CD14-positive monocyte (primary cell): ENCODE measurements at regions not wholly inside any gene's neighbourhood (a gene's known extent, or its start where the extent isn't known, plus 50 kb on each side); places are given as distances from the start of the nearest gene placed in this dataset.

Experiments used
- DNase-seq, 3 donors: peaks; one replicate each; pipeline ENCODE4 v3.0.0-alpha.2; 2011 to 2022
- H2AFZ ChIP-seq: 2 replicates; pipeline ENCODE4 v1.6.0; 2012; ENCODE audit warnings: mild to moderate bottlenecking, low read depth, low read length, inconsistent platforms; ENCODE audit not compliant: insufficient read depth, poor library complexity, severe bottlenecking
- H3K27ac ChIP-seq, 2 donors: 1 replicate in 1 of 2; 2 replicates in 1 of 2; pipeline ENCODE4 v1.5.1; 2012 to 2013; ENCODE audit warnings: low read length in 2 of 2, control low read depth in 1 of 2, inconsistent platforms in 1 of 2, low read depth in 1 of 2, mild to moderate bottlenecking in 1 of 2
- H3K27me3 ChIP-seq, 2 donors: one replicate each; pipeline versions ENCODE4 v1.6.0 to v1.6.1; 2011 to 2013; ENCODE audit warnings: low read length in 2 of 2; ENCODE audit not compliant: control insufficient read depth in 2 of 2, insufficient read depth in 2 of 2
- H3K36me3 ChIP-seq, 2 donors: replicated peaks in 1 of 2; 1 replicate in 1 of 2; 2 replicates in 1 of 2; pipeline versions ENCODE4 v1.5.1 to v1.6.1; 2012 to 2013; ENCODE audit warnings: low read length in 2 of 2, control low read depth in 1 of 2, inconsistent platforms in 1 of 2, mild to moderate bottlenecking in 1 of 2; ENCODE audit not compliant: insufficient read depth in 2 of 2, control insufficient read depth in 1 of 2
- H3K4me1 ChIP-seq, 2 donors: 1 replicate in 1 of 2; 2 replicates in 1 of 2; pipeline versions ENCODE4 v1.5.1 to v1.6.1; 2012 to 2013; ENCODE audit warnings: low read length in 2 of 2, control low read depth in 1 of 2, inconsistent platforms in 1 of 2, mild to moderate bottlenecking in 1 of 2, moderate library complexity in 1 of 2; ENCODE audit not compliant: insufficient read depth in 2 of 2, control insufficient read depth in 1 of 2
- H3K4me2 ChIP-seq: replicated peaks from 2 replicates; pipeline ENCODE3; 2012; ENCODE audit warnings: low read length, moderate library complexity, mild to moderate bottlenecking; ENCODE audit not compliant: poor library complexity, severe bottlenecking; ENCODE audit errors: extremely low read depth
- H3K4me3 ChIP-seq, 3 experiments: fragments of 200-600 bp in 1 of 3; sonication (generic) in 1 of 3; replicated peaks in 1 of 3; 1 replicate in 2 of 3; 2 replicates in 1 of 3; pipeline ENCODE4 v1.5.1; 2011 to 2013; ENCODE audit warnings: low read length in 3 of 3, mild to moderate bottlenecking in 3 of 3, control low read depth in 2 of 3, low read depth in 2 of 3, inconsistent platforms in 1 of 3, moderate library complexity in 1 of 3
- H3K79me2 ChIP-seq: 2 replicates; pipeline ENCODE4 v1.6.0; 2012; ENCODE audit warnings: mild to moderate bottlenecking, control low read depth, inconsistent platforms, low read length, moderate library complexity; ENCODE audit not compliant: insufficient read depth
- H3K9ac ChIP-seq: 2 replicates; pipeline ENCODE4 v1.6.0; 2017; ENCODE audit warnings: low read length, mild to moderate bottlenecking; ENCODE audit not compliant: insufficient read depth, poor library complexity, severe bottlenecking
- H3K9me3 ChIP-seq, 2 donors: replicated peaks in 1 of 2; 1 replicate in 1 of 2; 2 replicates in 1 of 2; pipeline versions ENCODE4 v1.5.1 to v1.6.1; 2012 to 2013; ENCODE audit warnings: low read length in 2 of 2, control low read depth in 1 of 2; ENCODE audit not compliant: control insufficient read depth in 1 of 2, insufficient read depth in 1 of 2
- H4K20me1 ChIP-seq: 2 replicates; pipeline ENCODE4 v1.6.0; 2012; ENCODE audit warnings: mild to moderate bottlenecking, low read length, control low read depth, moderate library complexity; ENCODE audit not compliant: insufficient read depth
- H3K27ac Mint-ChIP-seq, 7 donors: one replicate each; pipeline ENCODE4 v1.8.0; 2020; ENCODE audit warnings: mild to moderate bottlenecking in 7 of 7, mixed read lengths in 7 of 7, moderate library complexity in 6 of 7, inconsistent platforms in 2 of 7
- H3K27me3 Mint-ChIP-seq, 3 donors: one replicate each; pipeline ENCODE4 v1.8.0; 2021 to 2022; ENCODE audit warnings: low read depth in 3 of 3, mild to moderate bottlenecking in 3 of 3, mixed read lengths in 3 of 3, moderate library complexity in 3 of 3, inconsistent platforms in 1 of 3
- H3K36me3 Mint-ChIP-seq, 2 donors: one replicate each; pipeline ENCODE4 v1.8.0; 2020; ENCODE audit warnings: mixed read lengths in 2 of 2, inconsistent platforms in 1 of 2, mild to moderate bottlenecking in 1 of 2
- H3K4me1 Mint-ChIP-seq: one replicate; pipeline ENCODE4 v1.8.0; 2020; ENCODE audit warnings: mild to moderate bottlenecking, mixed read lengths
- H3K4me3 Mint-ChIP-seq, 2 donors: one replicate each; pipeline ENCODE4 v1.8.0; 2020; ENCODE audit warnings: mild to moderate bottlenecking in 2 of 2, mixed read lengths in 2 of 2, moderate library complexity in 1 of 2
- H3K9me3 Mint-ChIP-seq, 7 donors: one replicate each; pipeline ENCODE4 v1.8.0; 2020 to 2022; ENCODE audit warnings: mixed read lengths in 7 of 7, mild to moderate bottlenecking in 6 of 7, moderate library complexity in 6 of 7, inconsistent platforms in 2 of 7
- WGBS: methylation state at CpG from one replicate; pipeline ENCODE4 v1.1.5; 2013; ENCODE audit warnings: missing lambda C conversion rate; ENCODE audit not compliant: insufficient coverage; 5-methylcytosine and 5-hydroxymethylcytosine counted together
- intact Hi-C, 2 donors: fragments of 100-400 bp; cut with micrococcal nuclease; formaldehyde crosslinking; loops; one replicate each; pipeline versions ENCODE4 v1.15.0 to v1.15.1; 2023
- TF ChIP-seq, protein P1 (sequence below): fragments of 200-600 bp; IDR thresholded peaks from one replicate; pipeline ENCODE4 v1.8.0; 2022; ENCODE audit warnings: antibody characterized with exemption, mild to moderate bottlenecking

DNA sequence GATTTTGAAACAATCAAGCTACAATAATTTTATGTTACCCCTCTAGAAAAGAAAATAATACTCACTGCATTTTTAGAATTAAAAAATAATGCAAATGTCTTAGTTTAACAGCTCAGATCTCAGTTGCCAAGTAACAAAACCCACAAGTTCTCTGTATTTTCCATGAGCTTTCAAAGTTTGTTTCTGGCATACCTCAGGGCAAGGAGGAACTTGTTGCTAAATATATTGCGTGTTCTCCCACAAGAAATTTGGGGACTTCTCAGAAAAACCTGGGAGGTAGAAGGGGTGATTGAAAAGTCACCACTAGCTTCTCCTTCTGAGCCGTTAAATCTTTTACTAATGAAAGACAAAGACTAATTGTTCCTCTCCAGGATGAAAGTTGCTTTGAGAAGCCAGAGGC, 236.8 kb upstream of the MARCKS start:
- no peak overlapping the region for H3K4me2 ChIP-seq
- H3K4me3 Mint-ChIP-seq, result no peak overlapping the region
- no peaks in the 10 kb centered on the region for H3K36me3 Mint-ChIP-seq
- DNase-seq, result peak in 1 of 3 donors; percentile 41
- H3K36me3 ChIP-seq, result no peaks in the 10 kb centered on the region
- WGBS, result no CpG with 5 or more reads among the region's 2 CpGs
- no peak overlapping the region for H3K9ac ChIP-seq
- no peak overlapping the region for H3K27ac ChIP-seq
- H4K20me1 ChIP-seq, result no peaks in the 10 kb centered on the region
- H3K27me3 ChIP-seq, result no peaks in the 10 kb centered on the region
- peaks cover 0 to 2% (median 0%) of the 10 kb centered on the region in 3 donors for H3K27me3 Mint-ChIP-seq
- TF ChIP-seq, protein P1, sequence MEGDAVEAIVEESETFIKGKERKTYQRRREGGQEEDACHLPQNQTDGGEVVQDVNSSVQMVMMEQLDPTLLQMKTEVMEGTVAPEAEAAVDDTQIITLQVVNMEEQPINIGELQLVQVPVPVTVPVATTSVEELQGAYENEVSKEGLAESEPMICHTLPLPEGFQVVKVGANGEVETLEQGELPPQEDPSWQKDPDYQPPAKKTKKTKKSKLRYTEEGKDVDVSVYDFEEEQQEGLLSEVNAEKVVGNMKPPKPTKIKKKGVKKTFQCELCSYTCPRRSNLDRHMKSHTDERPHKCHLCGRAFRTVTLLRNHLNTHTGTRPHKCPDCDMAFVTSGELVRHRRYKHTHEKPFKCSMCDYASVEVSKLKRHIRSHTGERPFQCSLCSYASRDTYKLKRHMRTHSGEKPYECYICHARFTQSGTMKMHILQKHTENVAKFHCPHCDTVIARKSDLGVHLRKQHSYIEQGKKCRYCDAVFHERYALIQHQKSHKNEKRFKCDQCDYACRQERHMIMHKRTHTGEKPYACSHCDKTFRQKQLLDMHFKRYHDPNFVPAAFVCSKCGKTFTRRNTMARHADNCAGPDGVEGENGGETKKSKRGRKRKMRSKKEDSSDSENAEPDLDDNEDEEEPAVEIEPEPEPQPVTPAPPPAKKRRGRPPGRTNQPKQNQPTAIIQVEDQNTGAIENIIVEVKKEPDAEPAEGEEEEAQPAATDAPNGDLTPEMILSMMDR, result no peak
- peaks cover 3 to 4% of the 10 kb centered on the region in 2 donors for H3K4me1 ChIP-seq
- intact Hi-C loops, result no loop called here
- peaks cover 11% of the 10 kb centered on the region for H3K4me1 Mint-ChIP-seq
- no peaks in the 10 kb centered on the region for H3K79me2 ChIP-seq
- peak overlapping the region; percentile 46 for H2AFZ ChIP-seq
- no peak overlapping the region for H3K4me3 ChIP-seq
- no peak overlapping the region for H3K27ac Mint-ChIP-seq
- no peaks in the 10 kb centered on the region for H3K9me3 ChIP-seq
- H3K9me3 Mint-ChIP-seq, result no peaks in the 10 kb centered on the region

DNA sequence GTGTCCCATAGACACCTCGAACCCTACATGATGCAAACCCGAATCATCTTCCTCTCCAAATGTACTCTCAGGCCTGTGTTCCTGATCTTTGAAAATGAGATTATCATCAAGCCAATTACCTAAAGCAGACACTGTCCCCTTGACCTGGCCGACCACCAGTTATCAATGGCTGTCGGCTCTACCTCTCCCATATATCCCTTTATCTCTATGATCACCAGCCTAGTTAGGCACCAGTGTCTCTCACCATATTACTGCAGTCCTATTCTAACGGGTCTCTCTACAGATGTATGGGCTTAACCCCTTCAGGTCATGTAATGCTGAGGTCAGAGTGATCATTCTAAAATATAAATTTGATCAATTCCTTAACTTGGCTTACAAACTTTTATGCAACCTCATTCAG, 234.9 kb upstream of the MARCKS start:
- Histone ChIP-seq H3K4me2 (no peak overlapping the region), H2AFZ (no peak overlapping the region), H3K9me3 (no peaks in the 10 kb centered on the region), H3K4me1 (peaks cover 3 to 4% of the 10 kb centered on the region in 2 donors), H4K20me1 (no peaks in the 10 kb centered on the region), H3K27ac (no peak overlapping the region), H3K79me2 (no peaks in the 10 kb centered on the region), H3K36me3 (no peaks in the 10 kb centered on the region), H3K9ac (no peak overlapping the region), H3K27me3 (no peaks in the 10 kb centered on the region), H3K4me3 (no peak overlapping the region)
- H3K27ac Mint-ChIP-seq, result no peak overlapping the region
- H3K27me3 Mint-ChIP-seq, result peaks cover 0 to 2% (median 0%) of the 10 kb centered on the region in 3 donors
- TF ChIP-seq, protein P1, result no peak
- intact Hi-C loops, result no loop called here
- DNase-seq, result no peak
- H3K4me3 Mint-ChIP-seq, result no peak overlapping the region
- no peaks in the 10 kb centered on the region for H3K9me3 Mint-ChIP-seq
- peaks cover 17% of the 10 kb centered on the region for H3K4me1 Mint-ChIP-seq
- no peaks in the 10 kb centered on the region for H3K36me3 Mint-ChIP-seq
- WGBS, result 75% methylated on average over 4 of the region's 5 CpGs
